ENCODE measurements at regions not wholly inside any gene's neighbourhood (a gene's known extent, or its start where the extent isn't known, plus 50 kb on each side); places are given as distances from the start of the nearest gene placed in this dataset.

DNA sequence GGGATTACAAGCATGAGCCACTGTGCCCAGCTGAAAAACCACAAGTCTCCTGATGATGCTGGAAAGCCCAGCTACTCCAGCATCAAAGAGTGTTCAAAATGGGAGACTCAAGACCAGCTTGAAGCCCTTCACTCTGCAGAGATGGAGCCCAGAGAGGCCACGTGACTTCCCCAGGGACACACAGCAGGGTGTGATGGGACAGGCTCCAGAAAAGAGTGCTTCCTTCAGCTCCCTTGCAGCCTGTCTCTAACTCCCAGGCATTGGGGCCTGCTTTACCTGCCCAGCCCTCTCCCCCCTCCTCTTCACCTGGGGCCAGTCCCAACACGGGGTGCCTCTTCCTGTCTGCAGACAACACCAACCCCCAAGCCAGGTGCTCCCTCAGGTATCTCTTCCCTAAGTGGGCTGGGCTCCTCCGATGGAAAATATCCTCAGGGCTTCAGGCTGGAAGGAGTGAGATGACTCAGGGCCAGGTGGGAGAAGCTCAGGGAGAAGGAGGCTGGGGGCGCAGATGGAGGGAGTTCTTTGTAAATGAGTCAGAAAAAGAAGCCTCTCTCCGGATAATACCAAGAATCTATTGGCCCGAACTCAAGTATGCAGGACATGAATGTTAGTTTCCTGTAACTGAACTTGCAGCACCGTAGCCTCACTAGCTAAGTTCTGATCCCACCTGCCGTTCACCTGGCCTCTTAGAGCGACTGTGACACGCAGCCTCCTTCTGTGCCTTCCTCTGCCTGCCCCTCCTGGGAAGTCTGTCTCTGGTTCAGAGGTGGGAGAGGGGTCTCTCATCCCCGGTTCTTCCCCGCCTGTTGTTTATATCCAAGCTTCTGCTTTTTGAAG, 326.6 kb downstream of the MN1 start:
- TF ChIP-seq, protein P1, sequence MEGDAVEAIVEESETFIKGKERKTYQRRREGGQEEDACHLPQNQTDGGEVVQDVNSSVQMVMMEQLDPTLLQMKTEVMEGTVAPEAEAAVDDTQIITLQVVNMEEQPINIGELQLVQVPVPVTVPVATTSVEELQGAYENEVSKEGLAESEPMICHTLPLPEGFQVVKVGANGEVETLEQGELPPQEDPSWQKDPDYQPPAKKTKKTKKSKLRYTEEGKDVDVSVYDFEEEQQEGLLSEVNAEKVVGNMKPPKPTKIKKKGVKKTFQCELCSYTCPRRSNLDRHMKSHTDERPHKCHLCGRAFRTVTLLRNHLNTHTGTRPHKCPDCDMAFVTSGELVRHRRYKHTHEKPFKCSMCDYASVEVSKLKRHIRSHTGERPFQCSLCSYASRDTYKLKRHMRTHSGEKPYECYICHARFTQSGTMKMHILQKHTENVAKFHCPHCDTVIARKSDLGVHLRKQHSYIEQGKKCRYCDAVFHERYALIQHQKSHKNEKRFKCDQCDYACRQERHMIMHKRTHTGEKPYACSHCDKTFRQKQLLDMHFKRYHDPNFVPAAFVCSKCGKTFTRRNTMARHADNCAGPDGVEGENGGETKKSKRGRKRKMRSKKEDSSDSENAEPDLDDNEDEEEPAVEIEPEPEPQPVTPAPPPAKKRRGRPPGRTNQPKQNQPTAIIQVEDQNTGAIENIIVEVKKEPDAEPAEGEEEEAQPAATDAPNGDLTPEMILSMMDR (IDR thresholded peaks at IDR 0.05; ENCODE audit: low read length): no peak
- TF ChIP-seq EZH2 (optimal IDR thresholded peaks at IDR 0.05; ENCODE audit: low read depth, low read length): no peak

Data from MM.1S (cell line).